DND-41 (cell line): ENCODE measurements at regions not wholly inside any gene's neighbourhood (a gene's known extent, or its start where the extent isn't known, plus 50 kb on each side); places are given as distances from the start of the nearest gene placed in this dataset.

Experiments used
- ATAC-seq: fragments of 200-7000 bp; cut with Tn5 transposase; 3 replicates; pipeline ENCODE4 v1.9.1; 2021; ENCODE audit warnings: low read depth; ENCODE audit not compliant: insufficient read depth
- DNase-seq: peaks from one replicate; pipeline ENCODE4 v3.0.0-alpha.2; 2020
- H2AFZ ChIP-seq: 2 replicates; pipeline ENCODE4 v1.6.0; 2012; ENCODE audit warnings: low read depth, low read length
- H3K27ac ChIP-seq: 2 replicates; pipeline ENCODE4 v1.5.1; 2012; ENCODE audit warnings: low read length, inconsistent platforms
- H3K27me3 ChIP-seq: fragments of 200-600 bp; sonication (generic); 2 replicates; pipeline ENCODE4 v1.6.0; 2012; ENCODE audit warnings: low read length, mild to moderate bottlenecking, inconsistent platforms; ENCODE audit not compliant: insufficient read depth, poor library complexity
- H3K36me3 ChIP-seq: 2 replicates; pipeline ENCODE4 v1.5.1; 2012; ENCODE audit warnings: low read length, inconsistent platforms; ENCODE audit not compliant: insufficient read depth
- H3K4me1 ChIP-seq: 2 replicates; pipeline ENCODE4 v1.5.1; 2012; ENCODE audit warnings: mild to moderate bottlenecking, low read length; ENCODE audit not compliant: insufficient read depth
- H3K4me2 ChIP-seq: 2 replicates; pipeline ENCODE4 v1.6.0; 2012; ENCODE audit warnings: mild to moderate bottlenecking, moderate library complexity, low read length, inconsistent platforms; ENCODE audit not compliant: insufficient read depth
- H3K4me3 ChIP-seq, 2 experiments: fragments of 200-600 bp in 1 of 2; shearing (Covaris generic) in 1 of 2; 2 replicates each; pipeline ENCODE4 v1.5.1; 2012 to 2016; ENCODE audit warnings: inconsistent platforms in 2 of 2, low read length in 2 of 2, mild to moderate bottlenecking in 2 of 2, low read depth in 1 of 2, moderate library complexity in 1 of 2
- H3K79me2 ChIP-seq: 2 replicates; pipeline ENCODE4 v1.6.0; 2012; ENCODE audit warnings: low read length, inconsistent platforms; ENCODE audit not compliant: insufficient read depth
- H3K9ac ChIP-seq: 2 replicates; pipeline ENCODE4 v1.6.0; 2012; ENCODE audit warnings: low read depth, mild to moderate bottlenecking, inconsistent platforms, low read length, moderate library complexity
- H3K9me3 ChIP-seq: 2 replicates; pipeline ENCODE4 v1.5.1; 2012; ENCODE audit warnings: low read length, moderate library complexity, mild to moderate bottlenecking, inconsistent platforms; ENCODE audit not compliant: insufficient read depth, severe bottlenecking
- H4K20me1 ChIP-seq: 2 replicates; pipeline ENCODE4 v1.6.0; 2012; ENCODE audit warnings: low read length; ENCODE audit not compliant: insufficient read depth
- CTCF ChIP-seq: IDR thresholded peaks from 2 replicates; pipeline ENCODE4 v1.5.1; 2012; ENCODE audit warnings: borderline replicate concordance, low read length, moderate library complexity, mild to moderate bottlenecking; ENCODE audit not compliant: poor library complexity, severe bottlenecking; ENCODE audit errors: extremely low read depth
- EZH2 ChIP-seq: IDR thresholded peaks from 3 replicates; pipeline ENCODE4 v1.6.1; 2012; ENCODE audit warnings: borderline replicate concordance, low read depth, mild to moderate bottlenecking, moderate library complexity, low read length, inconsistent platforms; ENCODE audit not compliant: severe bottlenecking

GRCh38 chr9:30504502-30504905 lies 1879.9 kb upstream of the ACO1 start:
- no peaks in the 10 kb centered on the region for H3K36me3 ChIP-seq
- H3K27me3 ChIP-seq: no peaks in the 10 kb centered on the region
- no peaks in the 10 kb centered on the region for H3K4me1 ChIP-seq
- no peak overlapping the region for H3K4me2 ChIP-seq
- no peaks in the 10 kb centered on the region for H3K9me3 ChIP-seq
- no peak for TF ChIP-seq EZH2
- no peak for TF ChIP-seq CTCF
- DNase-seq (no peak), ATAC-seq (no peak)
- H3K4me3 ChIP-seq: no peak overlapping the region
- no peak overlapping the region for H3K27ac ChIP-seq
- H3K79me2 ChIP-seq: no peaks in the 10 kb centered on the region
- H2AFZ ChIP-seq: no peak overlapping the region
- H3K9ac ChIP-seq: no peak overlapping the region
- no peaks in the 10 kb centered on the region for H4K20me1 ChIP-seq

GRCh38 chr9:30505311-30505710 lies 1879.1 kb upstream of the ACO1 start:
- no peak for ATAC-seq
- Histone ChIP-seq H3K9me3 (no peaks in the 10 kb centered on the region), H3K9ac (no peak overlapping the region), H3K79me2 (no peaks in the 10 kb centered on the region), H3K36me3 (no peaks in the 10 kb centered on the region), H2AFZ (no peak overlapping the region), H3K4me1 (no peaks in the 10 kb centered on the region), H3K4me2 (no peak overlapping the region), H3K27me3 (no peaks in the 10 kb centered on the region), H4K20me1 (no peaks in the 10 kb centered on the region), H3K27ac (no peak overlapping the region), H3K4me3 (no peak overlapping the region)
- TF ChIP-seq EZH2 (no peak), CTCF (no peak)
- DNase-seq: no peak

- no peak overlapping the region for H2AFZ ChIP-seq
Observed at GRCh38 chr9:30506749-30507148, 1877.7 kb upstream of the ACO1 start.

More at GRCh38 chr9:30506749-30507148, 1877.7 kb upstream of the ACO1 start:
- ATAC-seq: no peak
- H3K79me2 ChIP-seq: no peaks in the 10 kb centered on the region
- TF ChIP-seq CTCF (no peak), EZH2 (no peak)
- H3K27me3 ChIP-seq: no peaks in the 10 kb centered on the region
- no peak overlapping the region for H3K4me3 ChIP-seq
- H3K4me1 ChIP-seq: no peaks in the 10 kb centered on the region
- no peaks in the 10 kb centered on the region for H4K20me1 ChIP-seq
- no peaks in the 10 kb centered on the region for H3K36me3 ChIP-seq
- no peak overlapping the region for H3K4me2 ChIP-seq
- H3K9me3 ChIP-seq: no peaks in the 10 kb centered on the region
- H3K9ac ChIP-seq: no peak overlapping the region
- H3K27ac ChIP-seq: no peak overlapping the region
- no peak for DNase-seq
